Activated CD4-positive, CD25-positive, alpha-beta regulatory T cell treated with anti-CD3 and anti-CD28 coated beads, Interleukin-2, amount 50 U/mL, for 24 hours (primary cell): ENCODE measurements at regions not wholly inside any gene's neighbourhood (a gene's known extent, or its start where the extent isn't known, plus 50 kb on each side); places are given as distances from the start of the nearest gene placed in this dataset.
"Not testable (repeated sequence)": the region's sequence is repeated elsewhere in the genome, so short reads cannot be mapped to it uniquely, and the experiment has no call there.

Experiments
- ATAC-seq, 2 donors: fragments of 150-1000 bp; cut with Tn5 transposase; one replicate each; pipeline ENCODE4 v1.10.0; 2021; ENCODE audit warnings: mild to moderate bottlenecking in 1 of 2, moderate library complexity in 1 of 2

DNA sequence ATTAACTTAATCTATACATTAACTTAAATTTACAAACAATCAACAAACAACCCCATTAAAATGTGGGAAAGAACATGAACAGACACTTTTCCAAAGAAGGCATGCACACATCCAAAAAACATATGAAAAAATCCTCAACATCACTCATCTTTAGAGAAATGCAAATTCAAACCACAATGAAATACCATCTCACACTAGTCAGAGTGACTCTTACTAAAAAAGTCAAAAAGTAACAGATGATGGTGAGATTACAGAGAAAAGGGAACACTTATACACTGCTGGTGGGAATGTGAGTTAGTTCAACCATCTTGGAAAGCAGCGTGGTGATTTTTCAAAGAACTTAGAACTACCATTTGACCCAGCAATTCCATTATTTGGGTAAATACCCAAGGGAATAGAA is 759.2 kb upstream of the SLITRK1 start:
- no peak for ATAC-seq

DNA sequence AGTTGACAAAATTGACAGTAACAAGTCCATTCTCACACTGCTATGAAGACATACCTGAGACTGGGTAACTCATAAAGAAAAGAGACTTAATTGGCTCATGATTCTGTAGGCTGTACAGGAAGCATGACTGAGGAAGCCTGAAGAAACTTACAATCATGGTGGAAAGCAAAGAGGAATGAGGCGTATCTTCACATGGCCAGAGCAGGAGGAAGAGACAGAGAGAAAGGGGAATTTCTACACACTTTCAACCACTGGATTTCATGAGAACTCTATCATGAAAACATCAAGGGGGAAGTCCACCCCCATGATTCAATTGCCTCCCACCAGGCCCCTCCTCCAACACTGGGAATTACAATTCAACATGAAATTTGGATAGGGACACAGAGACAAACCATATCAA is 758.4 kb upstream of the SLITRK1 start:
- ATAC-seq: no peak

DNA sequence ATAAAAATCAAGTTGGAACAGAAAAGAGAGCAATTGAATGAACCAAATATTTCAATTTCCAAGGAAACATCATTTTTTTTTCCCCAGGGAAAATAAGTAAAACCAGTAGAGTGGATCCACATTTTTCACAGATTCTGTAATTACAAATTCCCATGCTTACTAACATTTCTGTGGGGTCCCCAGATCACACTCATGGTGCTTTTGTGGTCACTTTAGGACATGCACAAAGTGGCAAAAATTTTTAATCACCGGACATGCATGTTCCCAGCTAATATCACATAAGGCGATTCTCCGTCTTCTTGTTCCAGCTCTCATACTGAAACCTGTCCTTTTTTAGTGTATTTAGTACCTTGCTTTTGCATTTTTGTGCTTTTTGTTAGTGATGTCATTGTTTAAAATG is 748.2 kb upstream of the SLITRK1 start:
- no peak for ATAC-seq

DNA sequence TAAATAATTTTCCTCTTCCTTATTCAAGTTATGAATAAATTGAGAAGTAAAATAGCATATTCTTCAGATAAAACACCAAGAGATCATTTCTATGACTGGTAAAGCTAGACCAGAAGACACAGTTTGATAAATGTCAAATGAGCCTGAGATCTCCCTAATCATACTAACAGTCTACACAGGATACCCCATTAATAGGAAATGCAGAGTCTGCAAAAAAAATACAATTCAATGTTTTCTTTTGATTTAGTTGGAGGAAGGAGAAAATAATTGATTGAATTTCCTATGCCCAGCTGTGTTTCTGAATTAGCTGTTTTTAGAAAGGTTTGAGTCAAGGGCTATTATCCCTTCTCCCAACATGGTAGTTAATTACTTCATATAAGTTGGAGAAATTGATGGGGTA is 734.6 kb upstream of the SLITRK1 start:
- no peak for ATAC-seq

DNA sequence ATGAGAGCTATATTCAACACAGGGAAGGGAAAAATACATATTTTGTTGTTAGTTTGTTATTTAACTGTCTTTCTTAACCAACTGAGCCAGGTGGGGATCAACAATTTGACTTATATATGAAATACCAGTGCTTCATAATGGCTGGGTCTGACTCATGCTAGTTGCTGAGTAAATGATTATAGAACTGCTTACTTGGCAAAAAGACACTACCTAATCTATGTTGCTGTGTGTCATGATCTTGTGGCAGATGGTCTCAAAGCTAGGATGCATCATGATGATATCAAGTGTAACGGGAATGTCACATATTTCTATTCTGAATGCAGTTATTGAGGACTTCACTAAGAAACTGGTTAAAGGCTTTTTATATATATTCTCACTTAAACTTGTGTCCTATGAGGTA is 727.4 kb upstream of the SLITRK1 start:
- no peak for ATAC-seq

DNA sequence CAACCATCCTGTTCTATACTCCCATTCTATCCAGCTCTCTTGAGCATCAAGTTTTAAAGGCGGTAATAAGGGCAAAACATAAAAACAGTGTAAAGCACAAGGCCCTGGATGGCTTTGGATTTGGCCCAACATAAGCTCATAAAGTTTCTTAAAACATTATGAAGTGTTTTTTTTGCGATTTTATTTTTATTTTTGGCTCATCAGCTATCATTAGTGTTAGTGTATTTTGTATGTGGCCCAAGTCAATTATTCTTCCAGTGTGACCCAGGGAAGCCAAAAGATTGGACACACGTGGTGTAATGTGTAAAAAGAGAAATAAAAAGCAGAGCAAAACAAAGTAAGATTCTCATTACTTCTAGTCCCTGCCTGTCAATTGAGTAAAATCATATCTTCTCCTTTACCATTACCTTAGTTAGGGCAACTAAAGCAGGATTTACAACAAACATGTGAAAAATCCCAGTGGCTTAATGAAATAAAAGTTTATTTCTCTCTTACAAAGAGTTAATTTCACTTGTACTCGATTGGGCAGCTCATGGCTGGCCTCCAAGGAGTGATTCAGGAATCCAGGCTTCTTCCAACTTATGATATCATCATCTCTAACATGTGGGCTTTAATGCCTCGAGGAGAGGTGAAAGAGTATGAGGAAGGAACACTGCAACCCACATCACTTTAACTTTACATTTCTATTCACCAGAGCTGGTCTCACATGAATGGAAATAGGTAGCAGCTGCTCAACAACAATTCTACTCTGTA is 725.2 kb upstream of the SLITRK1 start:
- ATAC-seq: no peak

DNA sequence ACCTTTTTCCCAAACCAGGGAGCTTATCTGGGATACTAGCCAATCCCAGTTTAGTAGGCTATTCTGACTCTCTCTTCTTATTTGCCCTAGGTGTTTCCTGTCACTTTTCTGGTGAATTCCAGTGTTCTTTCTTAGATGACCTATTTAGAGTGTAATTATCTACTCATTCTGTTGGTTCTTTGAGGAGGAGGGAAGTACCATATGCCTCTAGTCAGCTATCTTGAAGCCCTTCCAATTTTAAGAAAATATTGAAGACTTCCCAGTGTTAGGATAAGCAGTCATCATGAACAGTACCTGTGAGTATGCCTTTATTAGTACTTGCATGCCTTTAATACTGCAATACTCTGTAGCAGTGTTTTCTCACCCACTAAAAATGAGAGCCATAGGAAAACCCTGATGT is 724.3 kb upstream of the SLITRK1 start:
- ATAC-seq: no peak

DNA sequence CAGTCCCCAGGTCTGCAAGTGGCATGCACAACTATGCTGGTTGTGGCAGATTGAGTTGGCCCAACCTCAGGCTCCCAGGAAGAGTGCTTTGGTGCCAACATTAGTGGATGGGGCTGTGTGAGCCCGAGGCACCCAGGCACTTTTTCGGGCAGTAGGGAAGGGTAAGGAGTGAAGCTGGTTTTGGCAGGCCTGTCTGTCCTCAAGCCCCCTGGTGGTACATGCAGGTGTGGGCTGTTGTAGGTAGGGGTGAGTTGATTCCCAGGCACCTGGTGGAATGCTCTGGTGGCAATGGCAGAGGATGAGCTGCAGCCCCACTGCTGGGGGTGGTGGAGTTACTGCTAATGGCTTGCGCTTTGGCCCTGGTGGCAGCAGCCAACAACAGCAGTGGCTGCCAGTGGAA is 723.7 kb upstream of the SLITRK1 start:
- no peak for ATAC-seq

DNA sequence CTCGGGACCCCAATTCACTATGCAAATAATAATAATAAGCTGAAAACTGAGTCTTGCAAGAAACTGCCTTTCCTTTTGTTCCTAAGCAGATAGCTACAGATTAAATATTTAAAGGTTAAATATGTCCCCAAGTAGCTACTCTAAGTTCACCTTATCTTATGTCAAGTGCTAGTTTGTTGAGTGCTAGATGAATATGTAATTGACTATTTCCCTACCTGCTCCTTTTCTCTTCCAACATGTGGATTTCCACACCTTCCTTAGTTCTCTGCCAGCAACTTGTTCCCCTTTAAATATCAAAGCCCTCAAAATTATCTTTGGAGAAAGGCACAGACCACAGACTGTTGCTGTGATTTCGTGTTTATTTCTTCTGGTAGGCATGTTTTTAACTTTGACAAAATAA is 709.2 kb upstream of the SLITRK1 start:
- no peak for ATAC-seq

DNA sequence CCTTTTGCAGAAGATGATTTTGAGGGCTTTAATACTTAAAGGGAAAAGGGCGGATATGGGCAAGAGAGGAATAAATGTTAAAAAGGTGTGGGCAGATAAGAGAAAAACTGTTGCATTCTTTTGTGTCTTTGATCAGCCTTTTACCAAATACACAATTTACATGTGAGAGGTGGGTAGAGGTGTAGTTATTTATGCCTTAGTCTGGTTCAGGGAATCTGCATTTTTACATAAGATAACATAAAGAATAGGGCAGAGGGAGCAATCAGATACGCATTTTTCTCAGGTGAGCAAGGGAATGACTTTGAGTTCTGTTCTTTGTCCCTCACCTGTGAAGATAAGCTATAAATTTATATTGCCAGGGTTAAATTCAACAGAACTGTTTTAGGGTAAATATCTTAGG is 708.4 kb upstream of the SLITRK1 start:
- ATAC-seq: no peak

DNA sequence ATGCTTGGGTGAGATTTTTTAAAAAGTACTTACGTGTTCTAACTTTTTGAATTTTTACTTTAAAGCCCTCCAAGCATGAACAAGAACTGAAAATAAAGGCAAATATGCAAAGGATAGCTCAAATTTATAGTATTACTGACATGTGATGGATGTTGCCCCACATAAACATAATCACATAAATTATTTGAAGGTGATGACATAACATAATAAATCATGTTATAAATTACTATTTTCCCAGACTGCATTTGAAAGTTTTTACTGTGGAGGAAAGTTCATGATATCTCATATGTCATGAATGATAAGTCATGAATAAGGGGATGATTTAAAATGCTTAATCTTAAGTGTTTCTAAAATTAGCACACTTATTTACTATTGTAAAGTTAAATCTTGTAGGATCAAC is 705.7 kb upstream of the SLITRK1 start:
- ATAC-seq: no peak

DNA sequence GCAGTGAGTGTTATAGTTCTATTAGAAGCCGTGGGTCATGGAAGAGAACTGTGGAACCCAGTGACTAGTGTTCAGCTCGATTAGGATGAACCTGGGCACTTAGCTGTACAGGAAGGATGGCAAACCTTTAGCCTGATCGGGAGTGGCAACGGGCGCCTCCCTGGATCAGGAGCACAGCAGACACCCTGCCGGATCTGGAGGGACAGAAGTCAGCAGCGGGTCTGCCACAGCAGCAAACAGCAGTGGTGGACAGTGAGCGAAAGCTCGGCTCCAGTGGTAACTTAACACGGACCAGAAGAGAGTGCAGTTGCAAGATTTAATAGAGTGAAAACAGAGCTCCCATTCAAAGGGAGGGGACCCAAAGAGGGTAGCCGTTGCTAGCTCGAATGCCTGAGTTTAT is 697.6 kb upstream of the SLITRK1 start:
- ATAC-seq: not testable (repeated sequence)

DNA sequence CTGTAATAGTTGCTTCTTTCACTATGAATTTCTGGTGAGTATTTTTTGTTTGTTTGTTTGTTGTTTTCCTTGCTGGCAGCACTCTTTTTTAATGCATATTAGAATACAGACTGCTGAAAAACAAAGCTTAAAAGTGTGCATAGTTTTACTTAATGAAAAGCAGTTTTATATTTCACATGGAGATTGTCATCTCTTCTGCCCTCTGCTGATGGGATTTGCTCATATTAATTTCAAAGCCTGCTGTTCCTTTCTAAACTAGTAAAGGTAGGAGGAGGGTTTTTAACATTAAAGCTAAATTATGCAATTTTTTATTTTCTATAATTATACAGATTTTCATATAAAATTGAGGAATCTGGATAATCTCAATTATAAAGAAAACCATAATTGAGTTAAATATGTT is 692.6 kb upstream of the SLITRK1 start:
- no peak for ATAC-seq

DNA sequence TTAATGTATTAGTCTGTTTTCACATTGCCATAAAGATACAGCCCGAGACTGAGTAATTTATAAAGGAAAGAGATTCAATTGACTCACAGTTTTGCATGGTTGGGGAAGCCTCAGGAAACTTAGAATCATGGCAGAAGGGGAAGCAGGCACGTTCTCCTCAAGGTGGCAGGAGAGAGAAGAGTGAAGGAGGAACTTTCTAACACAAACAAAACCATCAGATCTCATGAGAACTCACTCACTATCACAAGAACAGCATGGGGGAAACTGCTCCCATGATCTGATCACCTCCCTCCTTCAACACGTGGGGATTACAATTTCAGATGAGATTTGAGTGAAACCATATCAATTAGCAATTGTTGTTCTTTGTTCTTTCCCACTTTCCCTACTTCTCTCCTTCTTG is 689.0 kb upstream of the SLITRK1 start:
- ATAC-seq: no peak

DNA sequence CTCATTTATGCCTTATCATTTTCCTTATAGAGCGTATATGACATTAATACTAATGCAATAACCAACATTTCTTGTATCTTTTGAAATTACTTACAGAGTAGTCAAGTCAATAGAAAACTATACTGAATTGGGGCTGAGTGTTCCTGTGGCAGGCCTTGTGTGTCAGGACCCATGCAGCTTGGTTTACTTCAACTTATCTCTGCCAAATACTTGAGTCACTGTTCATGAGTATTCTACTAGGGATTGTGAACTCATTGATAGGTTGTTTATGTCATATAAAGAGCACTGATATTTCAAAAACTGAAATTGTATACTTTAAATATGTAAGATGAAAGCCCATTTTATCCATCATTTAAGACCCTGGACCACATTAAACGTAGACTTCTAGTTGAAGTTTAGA is 688.6 kb upstream of the SLITRK1 start:
- no peak for ATAC-seq

DNA sequence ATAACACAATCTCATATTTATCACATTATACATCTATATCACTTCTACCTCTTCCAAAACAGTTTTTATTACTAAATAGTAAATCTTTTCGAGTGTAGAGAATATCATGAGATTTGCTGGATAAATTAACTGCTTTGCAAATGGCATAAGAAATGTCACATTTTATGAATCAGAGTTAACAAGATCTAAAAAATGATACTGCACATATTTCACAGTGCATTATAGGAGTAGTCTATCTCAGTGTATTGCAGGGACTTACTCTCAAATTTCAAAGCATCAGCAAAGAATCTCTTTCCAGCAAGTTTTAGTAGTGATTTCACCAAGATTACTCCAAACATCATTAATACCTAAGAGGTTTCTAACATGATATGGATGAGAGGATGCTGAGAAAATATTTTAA is 687.1 kb upstream of the SLITRK1 start:
- ATAC-seq: no peak

DNA sequence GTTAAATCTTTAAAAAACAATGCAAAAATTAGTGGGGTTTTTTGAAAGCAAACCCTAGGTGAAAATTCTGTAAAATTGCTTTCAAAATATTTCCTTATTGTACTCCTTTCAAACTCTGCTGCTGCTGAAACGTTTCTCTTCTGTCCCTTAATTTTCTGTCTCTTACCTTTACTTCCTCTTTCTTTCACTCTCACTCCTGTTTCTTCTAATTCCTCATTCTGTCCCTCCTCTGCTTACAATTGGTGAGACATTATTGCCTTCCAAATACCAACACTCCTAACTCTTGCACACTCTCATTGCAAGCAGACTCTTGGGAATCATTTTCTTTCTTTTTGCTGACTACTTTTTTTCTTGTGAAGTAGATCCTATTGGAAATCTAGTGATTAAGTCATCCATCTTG is 685.6 kb upstream of the SLITRK1 start:
- no peak for ATAC-seq

DNA sequence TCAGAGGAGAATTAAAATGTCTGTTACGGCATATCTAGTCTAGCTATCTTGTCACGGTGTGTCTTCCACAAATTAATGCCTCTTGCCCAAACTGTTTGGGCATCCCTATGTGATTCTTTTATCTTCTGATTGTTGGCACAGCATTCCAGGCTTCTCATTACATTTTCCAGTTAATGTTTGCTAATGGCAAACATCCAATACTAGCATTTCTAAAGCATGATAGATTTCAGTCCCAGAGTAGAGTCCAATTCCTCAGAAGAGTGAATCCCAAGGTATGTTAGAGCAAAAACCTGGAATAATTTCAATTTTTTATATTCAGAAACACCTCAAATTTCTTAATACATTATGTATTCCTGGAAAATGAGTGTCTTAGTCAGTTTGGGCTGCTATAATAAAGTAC is 684.5 kb upstream of the SLITRK1 start:
- ATAC-seq: no peak

DNA sequence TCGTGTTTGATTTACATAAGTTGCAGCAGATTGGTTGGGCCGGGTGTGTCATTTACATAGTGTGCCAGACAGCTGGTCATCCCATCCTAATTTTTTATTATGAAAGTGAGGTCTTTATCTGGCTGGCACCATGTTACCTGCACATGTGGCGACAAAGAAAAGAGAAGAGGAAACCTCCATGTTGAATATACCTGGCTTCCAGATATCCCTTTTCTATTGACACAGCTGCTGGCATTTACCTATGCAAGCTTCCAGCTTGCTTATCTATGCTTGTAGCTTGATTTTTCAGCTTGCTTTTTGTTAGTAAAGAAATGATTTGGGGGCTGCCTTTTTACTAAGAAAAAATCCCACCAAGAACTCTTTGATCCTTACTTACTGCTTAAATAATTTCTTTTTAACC is 681.3 kb upstream of the SLITRK1 start:
- no peak for ATAC-seq

DNA sequence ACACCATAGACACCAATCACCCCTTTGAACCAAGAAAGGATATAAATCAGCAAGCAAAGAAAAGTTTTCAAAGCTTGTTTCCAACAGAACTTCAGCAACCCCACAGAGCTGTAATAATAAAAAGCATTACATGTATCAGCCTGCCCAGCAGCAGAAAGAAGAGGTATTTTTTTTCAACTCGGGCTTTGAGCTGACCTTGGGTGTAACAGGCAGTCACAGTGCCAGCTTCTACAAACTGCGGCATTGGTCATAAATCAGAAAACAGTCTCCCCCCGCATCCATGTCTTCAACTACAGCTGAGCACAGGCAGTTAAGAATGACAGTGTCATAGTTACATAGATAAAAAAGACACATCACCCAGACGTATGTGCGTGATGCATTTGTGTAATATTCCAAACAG is 671.0 kb upstream of the SLITRK1 start:
- no peak for ATAC-seq

DNA sequence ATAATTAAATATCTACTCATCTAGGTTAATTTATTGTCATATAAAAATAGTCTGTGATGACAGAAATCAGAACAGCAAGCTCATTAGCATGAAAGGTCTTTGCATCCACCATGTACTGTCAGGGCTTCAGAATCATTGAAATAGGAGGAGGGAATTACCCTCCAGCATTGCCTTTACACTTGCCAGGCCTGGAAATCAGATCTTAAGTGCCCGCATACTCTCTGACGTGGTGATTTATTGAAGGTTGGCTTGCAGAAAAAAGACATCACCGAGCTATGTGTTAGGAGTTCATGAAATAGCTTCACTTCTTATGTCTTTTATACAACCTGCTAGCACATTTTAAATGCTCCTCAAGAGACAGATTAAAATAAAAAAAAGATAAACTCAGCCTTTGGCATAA is 661.7 kb upstream of the SLITRK1 start:
- no peak for ATAC-seq

DNA sequence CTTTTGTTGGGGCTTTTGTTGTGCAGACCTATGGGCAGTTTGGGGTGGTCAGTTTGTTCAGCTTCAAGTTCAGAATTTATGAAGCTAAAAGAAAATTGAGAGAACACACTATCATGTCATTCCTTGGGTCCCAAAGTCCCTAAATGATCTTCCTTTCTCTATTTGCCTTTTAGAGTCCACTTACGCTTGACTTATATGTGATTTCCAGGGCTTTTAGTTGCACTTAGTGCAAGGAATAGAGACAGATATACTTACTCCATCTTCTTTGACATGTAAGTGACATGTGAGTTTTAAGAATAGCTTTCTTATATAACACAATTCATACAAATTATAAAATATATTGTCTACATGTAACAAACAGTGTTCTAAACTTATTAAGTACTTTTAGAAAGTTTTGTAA is 660.1 kb upstream of the SLITRK1 start:
- no peak for ATAC-seq

DNA sequence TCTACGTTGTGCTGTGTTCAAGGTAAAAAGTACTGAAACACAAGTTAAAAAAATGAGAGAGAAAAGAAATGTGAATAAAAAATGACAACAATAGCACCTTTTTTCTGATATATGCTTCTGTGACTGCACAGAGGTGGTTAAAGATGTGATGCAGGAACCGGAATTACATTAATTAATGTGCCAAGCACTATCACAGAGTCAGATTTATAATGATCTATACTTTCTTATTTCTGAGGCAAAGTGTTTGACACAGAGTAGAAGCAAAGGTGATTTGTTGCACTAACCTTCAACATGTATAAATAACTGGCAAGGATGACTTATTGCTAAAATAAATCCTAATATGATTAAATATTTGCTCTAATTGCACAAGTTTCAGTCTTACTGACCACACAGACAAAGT is 654.6 kb upstream of the SLITRK1 start:
- no peak for ATAC-seq

DNA sequence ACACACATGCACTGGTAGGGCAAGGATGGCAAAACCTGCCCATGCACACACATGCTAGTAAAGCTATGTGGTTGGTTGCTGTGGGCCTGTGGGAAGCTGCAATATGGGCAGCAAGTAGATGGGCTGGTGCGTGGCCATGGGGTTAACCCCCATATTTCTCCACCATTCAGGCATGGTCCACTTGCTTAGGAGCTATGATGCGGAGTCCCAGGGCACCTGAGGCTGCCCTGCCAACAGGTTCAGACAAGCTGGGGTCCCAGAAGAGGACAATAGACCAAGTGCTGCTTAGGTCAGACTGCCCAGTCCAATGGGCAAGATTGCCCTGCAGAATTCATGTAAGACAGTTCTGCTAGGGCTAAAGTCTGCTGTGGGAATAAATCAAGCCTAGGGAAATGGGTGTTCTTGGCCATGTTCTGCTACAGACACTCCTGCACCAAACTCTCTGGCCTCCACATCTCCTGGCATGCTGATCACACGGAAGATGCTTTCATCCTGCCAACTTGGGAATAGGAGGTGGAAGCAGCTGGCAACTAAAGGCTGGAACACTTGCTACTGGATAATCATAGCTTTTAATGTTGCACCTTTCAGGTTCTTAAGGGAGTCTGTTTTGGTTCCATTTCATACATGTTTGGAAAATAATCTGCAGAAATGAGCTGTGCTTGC is 646.3 kb upstream of the SLITRK1 start:
- no peak for ATAC-seq

DNA sequence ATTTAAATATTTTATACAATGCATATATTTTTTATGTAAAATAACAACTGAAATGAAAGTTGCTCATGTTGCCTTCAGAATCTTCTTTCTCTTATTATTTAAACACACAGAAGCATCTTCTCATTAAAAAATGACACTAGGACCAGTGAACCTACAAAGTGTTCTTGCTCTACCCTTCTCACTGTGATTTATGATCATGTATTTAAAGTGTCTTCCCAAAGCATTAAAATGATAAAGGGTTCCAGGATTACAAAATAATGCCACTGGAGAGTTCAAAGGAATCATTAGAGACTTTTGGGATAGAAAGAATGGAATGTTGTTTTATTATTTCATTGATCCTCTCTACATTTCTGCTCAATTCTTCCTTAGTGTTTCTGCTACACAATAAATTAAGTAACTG is 643.6 kb upstream of the SLITRK1 start:
- ATAC-seq: no peak
